NCI-H524 (cell line): ENCODE measurements at regions not wholly inside any gene's neighbourhood (a gene's known extent, or its start where the extent isn't known, plus 50 kb on each side); places are given as distances from the start of the nearest gene placed in this dataset.
A peak's percentile ranks its signal among the peaks of the same experiment; 100 is the strongest.

Experiments used
- DNase-seq, 2 experiments: peaks; one replicate each; lab custom pipeline; 2025; lab: John Stamatoyannopoulos, UW

GRCh38 chr6:16976385-16977183, 125.3 kb upstream of the STMND1 start:
- peak; percentile 22 to 48 for DNase-seq

- no peak for DNase-seq
Observed at GRCh38 chr6:16974704-16975359, 127.0 kb upstream of the STMND1 start.

- no peak for DNase-seq
Observed at GRCh38 chr6:16974387-16974673, 127.5 kb upstream of the STMND1 start.

GRCh38 chr6:16973545-16974386, 128.1 kb upstream of the STMND1 start:
- DNase-seq, result no peak

- DNase-seq, result no peak
Observed at GRCh38 chr6:16973051-16973450, 128.8 kb upstream of the STMND1 start.

GRCh38 chr6:16972535-16972934, 129.3 kb upstream of the STMND1 start:
- no peak for DNase-seq

- DNase-seq, result no peak
Observed at GRCh38 chr6:16969699-16970655, 131.9 kb upstream of the STMND1 start.

GRCh38 chr6:16968101-16968500, 133.7 kb upstream of the STMND1 start:
- no peak for DNase-seq

GRCh38 chr6:16967470-16967817, 134.4 kb upstream of the STMND1 start:
- peak; percentile 5 to 38 for DNase-seq

GRCh38 chr6:16966791-16967469, 134.9 kb upstream of the STMND1 start:
- no peak for DNase-seq

- no peak for DNase-seq
Observed at GRCh38 chr6:16965689-16966088, 136.2 kb upstream of the STMND1 start.

GRCh38 chr6:16964553-16965499, 137.0 kb upstream of the STMND1 start:
- peak; percentile 27 to 69 for DNase-seq

GRCh38 chr6:16961577-16961976, 140.3 kb upstream of the STMND1 start:
- no peak for DNase-seq

GRCh38 chr6:16959789-16960188, 142.1 kb upstream of the STMND1 start:
- no peak for DNase-seq

GRCh38 chr6:16956361-16956760, 145.5 kb upstream of the STMND1 start:
- no peak for DNase-seq

GRCh38 chr6:16955899-16956298, 146.0 kb upstream of the STMND1 start:
- no peak for DNase-seq

GRCh38 chr6:16953905-16954304, 147.9 kb upstream of the STMND1 start:
- DNase-seq, result no peak

GRCh38 chr6:16953446-16953845, 148.4 kb upstream of the STMND1 start:
- no peak for DNase-seq

- no peak for DNase-seq
Observed at GRCh38 chr6:16950825-16951495, 150.9 kb upstream of the STMND1 start.

GRCh38 chr6:16950302-16950701, 151.5 kb upstream of the STMND1 start:
- no peak for DNase-seq
